Hepatocyte (in vitro differentiated cells): ENCODE measurements at regions not wholly inside any gene's neighbourhood (a gene's known extent, or its start where the extent isn't known, plus 50 kb on each side); places are given as distances from the start of the nearest gene placed in this dataset.
A peak's percentile ranks its signal among the peaks of the same experiment; 100 is the strongest.

Experiments
- DNase-seq: peaks from one replicate; pipeline ENCODE4 v3.0.0-alpha.2; 2016; ENCODE audit warnings: low spot score
- H2AFZ ChIP-seq: fragments of 200-600 bp; sonication (generic); 2 replicates; pipeline ENCODE4 v1.6.0; 2016; ENCODE audit warnings: antibody characterized with exemption, mild to moderate bottlenecking
- H3K27ac ChIP-seq: fragments of 200-600 bp; sonication (generic); 2 replicates; pipeline ENCODE4 v1.5.1; 2016; ENCODE audit warnings: mild to moderate bottlenecking
- H3K27me3 ChIP-seq: fragments of 200-600 bp; sonication (generic); 2 replicates; pipeline ENCODE4 v1.6.1; 2016
- H3K36me3 ChIP-seq: fragments of 200-600 bp; sonication (generic); replicated peaks from 2 replicates; pipeline ENCODE4 v1.5.1; 2016; ENCODE audit warnings: low read depth; ENCODE audit not compliant: insufficient read depth
- H3K4me1 ChIP-seq: fragments of 200-600 bp; sonication (generic); 2 replicates; pipeline ENCODE4 v1.5.1; 2016; ENCODE audit warnings: mild to moderate bottlenecking, moderate library complexity; ENCODE audit not compliant: insufficient read depth
- H3K4me2 ChIP-seq: fragments of 200-600 bp; sonication (generic); 2 replicates; pipeline ENCODE4 v1.6.0; 2016
- H3K4me3 ChIP-seq: fragments of 200-600 bp; sonication (generic); 2 replicates; pipeline ENCODE4 v1.5.1; 2016; ENCODE audit warnings: mild to moderate bottlenecking
- H3K79me2 ChIP-seq: fragments of 200-600 bp; sonication (generic); 2 replicates; pipeline ENCODE4 v1.6.0; 2017; ENCODE audit warnings: mild to moderate bottlenecking
- H3K9me2 ChIP-seq: fragments of 200-600 bp; sonication (generic); replicated peaks from 2 replicates; pipeline ENCODE4 v1.6.0; 2017; ENCODE audit warnings: mild to moderate bottlenecking; ENCODE audit not compliant: insufficient read depth
- H3K9me3 ChIP-seq: fragments of 200-600 bp; sonication (generic); 2 replicates; pipeline ENCODE4 v1.5.1; 2016; ENCODE audit warnings: low read depth, mild to moderate bottlenecking
- H4K20me1 ChIP-seq: fragments of 200-600 bp; sonication (generic); 2 replicates; pipeline ENCODE4 v1.6.0; 2016; ENCODE audit warnings: mild to moderate bottlenecking; ENCODE audit not compliant: insufficient read depth, poor library complexity, severe bottlenecking
- CTCF ChIP-seq: fragments of 200-600 bp; sonication (generic); IDR thresholded peaks from 2 replicates; pipeline ENCODE4 v1.5.1; 2016; ENCODE audit warnings: antibody characterized with exemption, mild to moderate bottlenecking; ENCODE audit not compliant: poor library complexity
- EZH2 ChIP-seq: fragments of 200-600 bp; sonication (generic); IDR thresholded peaks from 2 replicates; pipeline ENCODE4 v1.6.1; 2016; ENCODE audit warnings: antibody characterized with exemption, mild to moderate bottlenecking, borderline replicate concordance
- EZH2phosphoT487 ChIP-seq: fragments of 200-600 bp; sonication (generic); IDR thresholded peaks from one replicate; pipeline ENCODE4 v1.6.1; 2018; ENCODE audit warnings: antibody characterized with exemption, mild to moderate bottlenecking, low read depth, moderate library complexity; ENCODE audit not compliant: unreplicated experiment, severe bottlenecking
- WGBS: methylation state at CpG from one replicate; pipeline ENCODE4 v1.1.6; 2016; ENCODE audit warnings: low lambda C conversion rate; ENCODE audit errors: missing lambda C conversion rate; 5-methylcytosine and 5-hydroxymethylcytosine counted together

- no peak for DNase-seq
- Histone ChIP-seq H3K9me2 (no peaks in the 10 kb centered on the region), H3K27ac (no peak overlapping the region), H3K27me3 (no peaks in the 10 kb centered on the region), H2AFZ (no peak overlapping the region), H3K4me2 (no peak overlapping the region), H4K20me1 (no peaks in the 10 kb centered on the region), H3K4me1 (no peaks in the 10 kb centered on the region), H3K4me3 (no peak overlapping the region), H3K9me3 (no peaks in the 10 kb centered on the region), H3K79me2 (no peaks in the 10 kb centered on the region), H3K36me3 (no peaks in the 10 kb centered on the region)
- TF ChIP-seq EZH2phosphoT487 (no peak), EZH2 (no peak), CTCF (no peak)
- 68% methylated on average over 2 of the region's 2 CpGs for WGBS
Measured at GRCh38 chr7:115728518-115728917, 302.0 kb downstream of the TFEC start.

- Histone ChIP-seq H3K27ac (no peak overlapping the region), H3K79me2 (no peaks in the 10 kb centered on the region), H3K9me2 (no peaks in the 10 kb centered on the region), H3K4me2 (no peak overlapping the region), H3K9me3 (no peaks in the 10 kb centered on the region), H3K36me3 (no peaks in the 10 kb centered on the region), H3K27me3 (no peaks in the 10 kb centered on the region), H3K4me3 (no peak overlapping the region), H3K4me1 (no peaks in the 10 kb centered on the region), H4K20me1 (no peaks in the 10 kb centered on the region), H2AFZ (no peak overlapping the region)
- DNase-seq = peak; percentile 6
- no peak for TF ChIP-seq EZH2
- no peak for TF ChIP-seq CTCF
- no peak for TF ChIP-seq EZH2phosphoT487
- 42% methylated on average over 3 of the region's 3 CpGs for WGBS
Measured at GRCh38 chr7:115724400-115725056, 306.0 kb downstream of the TFEC start.

- H3K4me3 ChIP-seq = no peak overlapping the region
- no peaks in the 10 kb centered on the region for H3K9me3 ChIP-seq
- no peak overlapping the region for H3K4me2 ChIP-seq
- no peaks in the 10 kb centered on the region for H3K36me3 ChIP-seq
- no peak overlapping the region for H2AFZ ChIP-seq
- H3K79me2 ChIP-seq = no peaks in the 10 kb centered on the region
- DNase-seq = no peak
- no peak overlapping the region for H3K27ac ChIP-seq
- no peaks in the 10 kb centered on the region for H3K27me3 ChIP-seq
- no peaks in the 10 kb centered on the region for H3K9me2 ChIP-seq
- no peak for TF ChIP-seq EZH2
- TF ChIP-seq CTCF = no peak
- no peak for TF ChIP-seq EZH2phosphoT487
- no peaks in the 10 kb centered on the region for H3K4me1 ChIP-seq
- no peaks in the 10 kb centered on the region for H4K20me1 ChIP-seq
- 73% methylated on average over 4 of the region's 4 CpGs for WGBS
Measured at GRCh38 chr7:115722302-115722977, 308.1 kb downstream of the TFEC start.
